ENCODE measurements at regions not wholly inside any gene's neighbourhood (a gene's known extent, or its start where the extent isn't known, plus 50 kb on each side); places are given as distances from the start of the nearest gene placed in this dataset.

DNA sequence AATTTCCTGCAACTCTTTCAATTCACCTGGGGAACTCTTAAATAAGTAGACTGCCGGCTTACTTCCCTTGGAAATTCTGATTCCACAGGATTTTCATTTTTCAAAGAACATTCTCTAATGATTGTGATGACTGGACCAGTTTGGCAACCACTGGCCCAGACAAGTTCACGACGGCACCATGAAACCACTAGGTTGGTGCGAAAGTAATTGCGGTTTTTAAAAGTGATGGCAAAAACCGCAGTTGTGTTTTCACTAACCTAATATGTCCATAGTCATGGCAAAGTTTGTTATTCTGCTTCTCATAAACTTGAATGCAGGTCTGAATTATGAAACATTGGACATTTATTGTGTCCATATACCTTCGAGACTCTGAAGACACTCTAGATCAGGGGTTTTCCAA lies 317.2 kb downstream of the IRX1 start:
- Mint-ChIP-seq H3K4me1 (ENCODE audit: low read depth) (no peaks in the 10 kb centered on the region), H3K9me3 (peaks cover 2% of the 10 kb centered on the region in 2 donors), H3K27ac (no peak overlapping the region), H3K4me3 (no peak overlapping the region), H3K27me3 (ENCODE audit: low read depth) (no peaks in the 10 kb centered on the region), H3K36me3 (ENCODE audit: insufficient read depth in 2 of 2) (no peaks in the 10 kb centered on the region)
- ATAC-seq (replicated peaks in 1 of 2) = no peak
- no peak for DNase-seq

DNA sequence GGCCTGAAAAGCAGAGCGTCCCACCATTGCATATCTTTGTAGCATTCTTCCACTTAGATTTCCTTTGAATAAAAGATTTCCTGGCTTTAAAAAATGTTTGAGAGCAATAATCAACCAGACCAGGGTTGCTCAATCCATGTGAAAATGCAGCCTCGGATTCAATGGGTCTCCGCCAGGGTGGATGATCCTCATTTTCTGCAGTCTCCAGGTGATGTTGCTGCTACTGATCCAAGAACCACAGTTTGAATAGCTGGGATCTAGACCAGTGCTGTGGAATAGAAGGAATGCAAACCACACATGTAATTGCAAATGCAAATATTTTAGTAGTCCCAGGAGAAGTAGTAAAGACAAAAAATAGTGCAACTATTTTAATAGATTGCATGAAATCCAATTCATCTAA lies 317.6 kb downstream of the IRX1 start:
- no peaks in the 10 kb centered on the region for H3K4me1 Mint-ChIP-seq (ENCODE audit: low read depth)
- H3K4me3 Mint-ChIP-seq = no peak overlapping the region
- H3K36me3 Mint-ChIP-seq (ENCODE audit: insufficient read depth in 2 of 2) = no peaks in the 10 kb centered on the region
- DNase-seq (no peak), ATAC-seq (replicated peaks in 1 of 2) (no peak)
- no peak overlapping the region for H3K27ac Mint-ChIP-seq
- peaks cover 2% of the 10 kb centered on the region in 2 donors for H3K9me3 Mint-ChIP-seq
- no peaks in the 10 kb centered on the region for H3K27me3 Mint-ChIP-seq (ENCODE audit: low read depth)

DNA sequence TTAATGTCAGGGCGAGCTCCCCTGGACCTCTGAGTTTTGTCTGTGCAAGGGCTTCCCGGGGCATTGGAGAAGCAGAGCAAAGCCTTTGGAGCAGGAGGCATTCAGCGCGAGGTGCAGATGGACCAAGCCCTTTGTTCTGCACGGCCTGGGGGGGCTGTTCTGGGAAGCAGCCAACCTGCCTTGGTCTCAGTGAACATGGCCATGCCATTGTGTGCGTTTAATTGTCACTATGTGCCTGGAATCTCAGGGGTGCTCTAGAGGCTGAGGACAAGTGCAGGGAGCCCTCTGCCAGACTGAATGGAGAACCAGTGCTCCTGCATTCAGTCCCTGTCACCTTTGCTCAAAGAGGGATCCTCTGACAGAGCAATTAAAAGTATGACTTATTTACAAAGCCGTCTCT lies 329.4 kb downstream of the IRX1 start:
- DNase-seq = no peak
- Mint-ChIP-seq H3K4me1 (ENCODE audit: low read depth) (no peaks in the 10 kb centered on the region), H3K27me3 (ENCODE audit: low read depth) (no peaks in the 10 kb centered on the region), H3K4me3 (no peak overlapping the region), H3K9me3 (peaks cover 7 to 15% of the 10 kb centered on the region in 2 donors), H3K36me3 (ENCODE audit: insufficient read depth in 2 of 2) (peaks cover 0 to 1% of the 10 kb centered on the region in 2 donors), H3K27ac (no peak overlapping the region)
- no peak for ATAC-seq (replicated peaks in 1 of 2)

DNA sequence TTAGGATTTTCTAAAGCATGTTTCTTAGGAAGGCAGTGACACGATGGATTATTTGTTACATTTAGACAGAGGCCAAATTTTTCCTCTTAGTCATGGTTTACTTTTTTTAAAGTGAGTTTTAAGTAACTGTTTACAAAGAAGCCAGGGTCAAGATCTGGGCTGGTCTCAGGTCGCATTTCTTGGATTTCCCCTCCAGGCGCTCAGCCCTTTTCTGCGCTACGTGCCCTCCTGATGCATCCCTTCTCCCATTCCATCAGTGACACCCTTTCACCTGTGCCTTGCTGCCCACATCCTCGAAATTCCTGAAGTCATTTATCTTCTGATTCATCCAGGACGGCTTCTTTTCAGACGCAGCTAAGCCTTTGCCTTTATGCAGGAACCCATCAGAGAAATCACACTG lies 330.3 kb downstream of the IRX1 start:
- ATAC-seq (replicated peaks in 1 of 2) (no peak), DNase-seq (no peak)
- Mint-ChIP-seq H3K4me3 (no peak overlapping the region), H3K9me3 (peaks cover 7 to 13% of the 10 kb centered on the region in 2 donors), H3K36me3 (ENCODE audit: insufficient read depth in 2 of 2) (peaks cover 0 to 1% of the 10 kb centered on the region in 2 donors), H3K27me3 (ENCODE audit: low read depth) (no peaks in the 10 kb centered on the region), H3K4me1 (ENCODE audit: low read depth) (no peaks in the 10 kb centered on the region), H3K27ac (no peak overlapping the region)

DNA sequence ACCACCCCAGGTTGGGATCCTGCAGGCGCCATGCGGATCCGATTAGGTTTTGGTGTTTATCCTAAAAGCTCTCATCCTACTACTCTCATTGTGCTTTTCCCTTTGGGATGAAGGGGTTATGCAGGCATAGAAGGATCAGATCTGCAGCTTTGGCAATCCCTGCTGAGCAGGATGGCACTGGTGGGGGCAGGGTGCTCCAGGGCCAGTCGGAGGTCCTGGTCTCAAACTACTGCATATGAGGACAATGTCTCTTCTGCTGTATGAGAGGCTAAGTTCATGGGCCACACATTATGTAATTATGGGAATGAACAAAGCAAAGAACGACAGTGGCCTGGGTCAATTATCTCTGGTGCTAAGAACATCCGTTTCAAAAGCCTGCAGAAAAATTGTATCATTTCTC lies 334.2 kb downstream of the IRX1 start:
- DNase-seq (no peak), ATAC-seq (replicated peaks in 1 of 2) (no peak)
- Mint-ChIP-seq H3K27me3 (ENCODE audit: low read depth) (no peaks in the 10 kb centered on the region), H3K27ac (no peak overlapping the region), H3K9me3 (peaks cover 4 to 11% of the 10 kb centered on the region in 2 donors), H3K36me3 (ENCODE audit: insufficient read depth in 2 of 2) (peaks cover 0 to 1% of the 10 kb centered on the region in 2 donors), H3K4me1 (ENCODE audit: low read depth) (no peaks in the 10 kb centered on the region), H3K4me3 (no peak overlapping the region)

DNA sequence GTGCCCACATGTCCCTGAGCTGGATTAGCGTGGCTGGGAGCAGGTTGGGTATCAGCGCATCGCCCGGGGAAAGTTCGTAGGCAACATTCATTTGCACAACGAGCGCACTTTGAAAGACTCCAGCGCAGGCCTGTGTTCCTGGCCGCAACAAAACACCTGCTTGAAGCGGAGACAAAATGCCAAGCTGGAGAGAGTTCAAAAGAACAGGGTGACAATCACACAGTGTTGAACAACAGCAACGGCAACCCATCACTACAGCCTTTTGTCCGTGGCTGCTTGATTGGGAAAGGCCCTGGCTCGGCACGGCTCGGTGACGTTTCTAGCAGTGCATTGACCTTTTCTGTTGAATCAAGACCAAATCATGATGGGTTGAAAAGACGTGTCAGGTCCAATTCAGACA lies 336.3 kb downstream of the IRX1 start:
- ATAC-seq (replicated peaks in 1 of 2) (no peak), DNase-seq (no peak)
- no peaks in the 10 kb centered on the region for H3K27me3 Mint-ChIP-seq (ENCODE audit: low read depth)
- no peak overlapping the region for H3K27ac Mint-ChIP-seq
- H3K36me3 Mint-ChIP-seq (ENCODE audit: insufficient read depth in 2 of 2) = peaks cover 0 to 1% of the 10 kb centered on the region in 2 donors
- H3K4me3 Mint-ChIP-seq = no peak overlapping the region
- peaks cover 4 to 13% of the 10 kb centered on the region in 2 donors for H3K9me3 Mint-ChIP-seq
- H3K4me1 Mint-ChIP-seq (ENCODE audit: low read depth) = no peaks in the 10 kb centered on the region

DNA sequence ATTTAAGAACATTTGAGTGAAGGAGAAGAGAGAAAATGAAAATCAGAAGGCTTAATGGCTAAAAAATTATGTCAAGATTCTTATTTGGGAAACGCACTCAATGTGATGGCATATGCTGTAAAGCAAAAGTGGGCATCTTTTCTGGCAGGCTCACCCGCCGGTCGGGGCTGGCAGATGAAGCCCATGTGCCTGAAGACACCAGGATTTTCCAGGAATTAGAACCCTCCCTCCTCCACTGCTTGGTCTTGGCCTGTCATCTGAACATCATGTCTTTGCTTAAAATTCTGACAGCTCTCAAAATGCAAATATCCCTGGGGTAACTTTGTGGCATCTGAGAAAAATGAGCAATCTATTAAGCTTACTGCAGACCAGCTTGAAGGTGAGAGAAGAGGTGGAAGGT lies 337.9 kb downstream of the IRX1 start:
- Mint-ChIP-seq H3K27me3 (ENCODE audit: low read depth) (no peaks in the 10 kb centered on the region), H3K4me3 (no peak overlapping the region), H3K27ac (no peak overlapping the region), H3K9me3 (peaks cover 0 to 9% of the 10 kb centered on the region in 2 donors), H3K4me1 (ENCODE audit: low read depth) (no peaks in the 10 kb centered on the region), H3K36me3 (ENCODE audit: insufficient read depth in 2 of 2) (peaks cover 1 to 2% of the 10 kb centered on the region in 2 donors)
- ATAC-seq (replicated peaks in 1 of 2) (no peak), DNase-seq (no peak)

DNA sequence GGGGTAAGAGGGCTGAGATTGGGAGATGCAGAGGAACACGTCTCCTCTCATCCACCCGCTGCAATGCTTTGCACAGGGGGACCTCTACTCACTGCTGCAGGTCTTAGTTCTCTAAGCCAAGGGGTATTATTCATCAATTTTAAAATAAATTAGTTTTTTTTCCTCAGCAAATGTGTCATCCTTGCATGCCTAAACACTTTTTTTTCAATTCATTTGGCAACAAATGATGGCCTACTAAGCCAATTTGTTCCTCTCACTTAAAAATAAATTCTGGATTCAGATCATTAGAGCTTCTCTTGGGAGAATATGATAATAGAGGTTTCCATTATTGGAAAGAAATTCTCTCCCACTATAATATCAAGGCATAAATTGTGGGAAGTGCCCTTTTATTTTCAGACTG lies 338.3 kb downstream of the IRX1 start:
- DNase-seq = no peak
- H3K4me1 Mint-ChIP-seq (ENCODE audit: low read depth) = no peaks in the 10 kb centered on the region
- H3K36me3 Mint-ChIP-seq (ENCODE audit: insufficient read depth in 2 of 2) = peaks cover 1 to 3% of the 10 kb centered on the region in 2 donors
- H3K27me3 Mint-ChIP-seq (ENCODE audit: low read depth) = no peaks in the 10 kb centered on the region
- H3K9me3 Mint-ChIP-seq = peaks cover 0 to 9% of the 10 kb centered on the region in 2 donors
- H3K27ac Mint-ChIP-seq = no peak overlapping the region
- H3K4me3 Mint-ChIP-seq = no peak overlapping the region
- ATAC-seq (replicated peaks in 1 of 2) = no peak

DNA sequence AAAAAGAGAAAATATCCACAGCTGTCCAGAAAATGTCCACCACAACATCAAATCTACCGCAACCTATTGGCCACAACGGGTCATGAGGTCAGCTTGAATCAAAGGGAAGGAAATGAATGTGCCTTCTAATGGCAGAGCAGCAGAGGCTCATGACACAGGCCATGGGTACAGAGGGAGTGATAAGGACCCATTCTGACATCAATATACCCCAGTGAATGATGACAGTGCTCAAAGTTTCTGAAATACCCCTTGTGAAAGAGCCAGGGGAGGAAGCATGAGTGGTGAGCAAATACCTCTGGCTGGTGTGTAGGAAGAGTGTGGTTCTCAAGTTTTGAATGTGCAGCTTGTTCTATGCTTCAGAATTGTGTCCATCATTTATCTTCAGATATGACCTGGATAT lies 348.2 kb downstream of the IRX1 start:
- no peak for DNase-seq
- no peak for ATAC-seq (replicated peaks in 1 of 2)
- Mint-ChIP-seq H3K27me3 (ENCODE audit: low read depth) (no peaks in the 10 kb centered on the region), H3K9me3 (peaks cover 1 to 7% of the 10 kb centered on the region in 2 donors), H3K36me3 (ENCODE audit: insufficient read depth in 2 of 2) (peaks cover 0 to under 1% of the 10 kb centered on the region in 2 donors), H3K4me1 (ENCODE audit: low read depth) (no peaks in the 10 kb centered on the region), H3K27ac (no peak overlapping the region), H3K4me3 (no peak overlapping the region)

DNA sequence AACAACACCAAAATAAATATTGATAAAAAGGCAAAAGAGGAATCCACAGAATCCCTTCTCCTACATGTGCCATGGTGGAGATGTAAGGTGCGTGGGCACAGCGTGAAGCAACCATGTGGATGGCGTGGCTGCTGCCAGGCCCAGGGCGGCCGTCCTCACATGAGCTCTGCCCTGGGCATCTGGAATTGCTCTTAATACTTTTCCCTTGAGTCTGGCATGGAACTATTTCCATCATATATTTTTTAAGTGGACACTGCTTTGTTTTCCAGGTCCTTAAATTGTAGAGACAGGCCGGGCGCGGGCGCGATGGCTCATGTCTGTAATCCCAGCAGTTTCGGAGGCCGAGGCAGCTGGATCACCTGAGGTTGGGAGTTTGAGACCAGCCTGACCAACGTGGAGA lies 349.3 kb downstream of the IRX1 start:
- ATAC-seq (replicated peaks in 1 of 2) = no peak

DNA sequence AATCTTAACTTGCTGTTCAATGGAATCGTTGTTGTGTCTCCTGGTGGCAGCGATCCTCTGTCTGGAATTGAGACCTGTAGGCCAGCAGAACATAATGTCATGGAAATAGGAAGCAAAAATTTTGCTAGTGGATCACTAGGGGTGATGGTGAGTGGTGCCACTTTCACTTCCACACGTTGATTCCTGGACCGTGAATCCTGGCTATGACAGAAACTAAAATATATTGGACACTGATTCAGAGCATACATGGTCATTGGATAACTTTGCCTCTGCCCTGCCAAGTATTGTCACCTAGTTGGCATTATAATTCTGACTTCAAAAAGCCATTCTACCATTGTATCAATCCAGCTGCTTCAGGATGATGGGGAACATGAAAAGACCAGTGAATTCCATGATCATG lies 353.2 kb downstream of the IRX1 start:
- Mint-ChIP-seq H3K4me1 (ENCODE audit: low read depth) (no peaks in the 10 kb centered on the region), H3K4me3 (no peak overlapping the region), H3K9me3 (peaks cover 0 to 4% of the 10 kb centered on the region in 2 donors), H3K36me3 (ENCODE audit: insufficient read depth in 2 of 2) (no peaks in the 10 kb centered on the region), H3K27me3 (ENCODE audit: low read depth) (no peaks in the 10 kb centered on the region), H3K27ac (no peak overlapping the region)
- ATAC-seq (replicated peaks in 1 of 2) = no peak
- no peak for DNase-seq

More for the DNA sequence above, 349.3 kb downstream of the IRX1 start:
- H3K27ac Mint-ChIP-seq = no peak overlapping the region
- no peaks in the 10 kb centered on the region for H3K4me1 Mint-ChIP-seq (ENCODE audit: low read depth)
- no peak for DNase-seq
- peaks cover 0 to 7% of the 10 kb centered on the region in 2 donors for H3K9me3 Mint-ChIP-seq
- no peaks in the 10 kb centered on the region for H3K36me3 Mint-ChIP-seq (ENCODE audit: insufficient read depth in 2 of 2)
- no peak overlapping the region for H3K4me3 Mint-ChIP-seq
- no peaks in the 10 kb centered on the region for H3K27me3 Mint-ChIP-seq (ENCODE audit: low read depth)

DNA sequence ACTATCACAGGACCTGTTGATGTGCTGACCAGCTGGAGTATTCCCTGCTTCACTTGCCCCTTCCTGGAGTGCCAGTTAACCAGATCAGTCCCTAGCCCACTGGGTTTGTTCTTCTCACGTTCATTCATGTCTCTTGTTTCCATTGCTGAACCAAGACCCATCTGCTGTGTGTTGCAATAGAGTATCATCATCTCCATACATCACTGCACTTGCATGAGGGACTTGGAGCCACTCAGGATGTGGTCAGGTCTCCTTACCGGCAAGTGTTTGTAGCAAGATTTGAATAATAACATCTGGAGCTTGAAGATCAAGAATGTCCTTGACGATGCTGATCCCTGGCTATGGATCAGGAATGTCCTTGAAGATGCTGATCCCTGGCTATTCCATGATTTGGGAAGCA lies 358.6 kb downstream of the IRX1 start:
- no peak for ATAC-seq (replicated peaks in 1 of 2)
- H3K4me1 Mint-ChIP-seq (ENCODE audit: low read depth) = no peaks in the 10 kb centered on the region

DNA sequence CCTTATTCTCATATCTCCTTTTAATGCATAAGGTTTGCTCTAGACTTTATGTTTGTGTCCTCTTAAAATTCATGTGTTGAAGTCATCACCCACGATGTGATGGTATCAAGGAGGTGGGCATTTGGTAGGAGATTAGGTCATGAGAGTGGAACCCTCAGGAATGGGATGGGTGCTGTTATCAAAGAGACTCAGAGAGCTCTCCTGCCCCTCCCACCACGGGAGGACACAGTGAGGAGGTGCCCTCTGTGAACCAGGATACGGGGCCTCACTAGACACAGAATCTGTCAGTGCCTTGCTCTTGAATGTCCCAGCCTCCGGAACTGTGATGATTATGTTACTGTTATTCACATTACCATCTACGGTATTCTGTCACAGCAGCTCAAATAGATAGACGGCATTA lies 359.0 kb downstream of the IRX1 start:
- Mint-ChIP-seq H3K27me3 (ENCODE audit: low read depth) (no peaks in the 10 kb centered on the region), H3K9me3 (peaks cover 9 to 10% of the 10 kb centered on the region in 2 donors), H3K4me1 (ENCODE audit: low read depth) (no peaks in the 10 kb centered on the region), H3K36me3 (ENCODE audit: insufficient read depth in 2 of 2) (no peaks in the 10 kb centered on the region), H3K27ac (no peak overlapping the region), H3K4me3 (no peak overlapping the region)
- DNase-seq = no peak
- ATAC-seq (replicated peaks in 1 of 2) = no peak

More for the DNA sequence above, 358.6 kb downstream of the IRX1 start:
- Mint-ChIP-seq H3K27ac (no peak overlapping the region), H3K4me3 (no peak overlapping the region), H3K9me3 (peaks cover 9 to 10% of the 10 kb centered on the region in 2 donors), H3K27me3 (ENCODE audit: low read depth) (no peaks in the 10 kb centered on the region), H3K36me3 (ENCODE audit: insufficient read depth in 2 of 2) (no peaks in the 10 kb centered on the region)
- no peak for DNase-seq

DNA sequence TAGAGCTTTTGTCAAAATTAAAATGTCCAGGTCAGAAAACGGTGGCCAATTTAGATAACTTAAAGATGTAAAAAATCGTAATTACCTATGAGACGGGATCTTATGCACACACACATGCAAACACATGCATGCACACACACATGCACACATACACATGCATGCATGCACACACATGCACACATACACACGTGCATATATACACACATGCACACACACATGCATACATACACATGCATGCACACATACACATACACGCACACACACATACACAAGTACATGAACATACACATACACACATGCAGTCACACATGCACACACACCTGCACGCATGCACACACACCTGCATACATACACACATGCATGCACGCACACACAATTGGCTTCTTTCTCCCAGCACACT lies 362.0 kb downstream of the IRX1 start:
- Mint-ChIP-seq H3K4me3 (no peak overlapping the region), H3K4me1 (ENCODE audit: low read depth) (no peaks in the 10 kb centered on the region), H3K9me3 (peaks cover 7 to 9% of the 10 kb centered on the region in 2 donors), H3K27me3 (ENCODE audit: low read depth) (no peaks in the 10 kb centered on the region), H3K36me3 (ENCODE audit: insufficient read depth in 2 of 2) (no peaks in the 10 kb centered on the region), H3K27ac (no peak overlapping the region)
- ATAC-seq (replicated peaks in 1 of 2) (no peak), DNase-seq (no peak)

Data from activated T-cell treated with anti-CD3 and anti-CD28 coated beads, Interleukin-2, amount 50 U/mL, for 72 hours (primary cell).